Stimulated activated effector memory CD8-positive, alpha-beta T cell treated with anti-CD3 and anti-CD28 coated beads, Interleukin-12 subunit alpha, Interleukin-12 subunit beta, amount 100 ng/mL, for 72 hours (primary cell): ENCODE measurements at regions not wholly inside any gene's neighbourhood (a gene's known extent, or its start where the extent isn't known, plus 50 kb on each side); places are given as distances from the start of the nearest gene placed in this dataset.
"Not testable (repeated sequence)": the region's sequence is repeated elsewhere in the genome, so short reads cannot be mapped to it uniquely, and the experiment has no call there.

ENCODE experiments used
- ATAC-seq: fragments of 150-1000 bp; cut with Tn5 transposase; 2 replicates; pipeline ENCODE4 v1.10.0; 2021
- DNase-seq, 2 donors: peaks; one replicate each; pipeline ENCODE4 v3.0.0; 2021 to 2022; ENCODE audit warnings: low spot score in 2 of 2
- H3K27ac Mint-ChIP-seq: one replicate; pipeline ENCODE4 v1.8.0; 2022; ENCODE audit warnings: mild to moderate bottlenecking, mixed read lengths
- H3K36me3 Mint-ChIP-seq: one replicate; pipeline ENCODE4 v1.8.0; 2022; ENCODE audit warnings: mild to moderate bottlenecking, mixed read lengths
- H3K4me1 Mint-ChIP-seq: one replicate; pipeline ENCODE4 v1.8.0; 2022; ENCODE audit warnings: mixed read lengths
- H3K4me3 Mint-ChIP-seq: one replicate; pipeline ENCODE4 v1.8.0; 2022; ENCODE audit warnings: mild to moderate bottlenecking, mixed read lengths
- H3K9me3 Mint-ChIP-seq: one replicate; pipeline ENCODE4 v1.8.0; 2022; ENCODE audit warnings: mixed read lengths

GRCh38 chr3:154678041-154678654, 248.2 kb upstream of the GPR149 start:
- DNase-seq (no peak), ATAC-seq (no peak)
- H3K4me1 Mint-ChIP-seq = no peaks in the 10 kb centered on the region
- no peak overlapping the region for H3K27ac Mint-ChIP-seq
- H3K4me3 Mint-ChIP-seq = no peak overlapping the region
- H3K36me3 Mint-ChIP-seq = no peaks in the 10 kb centered on the region
- H3K9me3 Mint-ChIP-seq = peaks cover 3% of the 10 kb centered on the region

GRCh38 chr3:154668835-154669234, 238.8 kb upstream of the GPR149 start:
- Mint-ChIP-seq H3K9me3 (peaks cover 5% of the 10 kb centered on the region), H3K27ac (no peak overlapping the region), H3K36me3 (no peaks in the 10 kb centered on the region), H3K4me1 (no peaks in the 10 kb centered on the region), H3K4me3 (no peak overlapping the region)
- ATAC-seq (no peak), DNase-seq (no peak)

GRCh38 chr3:154668187-154668586, 238.2 kb upstream of the GPR149 start:
- Mint-ChIP-seq H3K27ac (no peak overlapping the region), H3K4me3 (no peak overlapping the region), H3K4me1 (no peaks in the 10 kb centered on the region), H3K9me3 (peaks cover 10% of the 10 kb centered on the region), H3K36me3 (no peaks in the 10 kb centered on the region)
- no peak for DNase-seq
- no peak for ATAC-seq

GRCh38 chr3:154666542-154666941, 236.6 kb upstream of the GPR149 start:
- ATAC-seq (peak; percentile 40), DNase-seq (no peak)
- Mint-ChIP-seq H3K9me3 (peaks cover 15% of the 10 kb centered on the region), H3K36me3 (no peaks in the 10 kb centered on the region), H3K27ac (no peak overlapping the region), H3K4me3 (no peak overlapping the region), H3K4me1 (no peaks in the 10 kb centered on the region)

GRCh38 chr3:154664714-154665113, 234.7 kb upstream of the GPR149 start:
- peaks cover 15% of the 10 kb centered on the region for H3K9me3 Mint-ChIP-seq
- H3K36me3 Mint-ChIP-seq = no peaks in the 10 kb centered on the region
- DNase-seq (no peak), ATAC-seq (no peak)
- no peaks in the 10 kb centered on the region for H3K4me1 Mint-ChIP-seq
- H3K4me3 Mint-ChIP-seq = no peak overlapping the region
- no peak overlapping the region for H3K27ac Mint-ChIP-seq

- peaks cover 15% of the 10 kb centered on the region for H3K9me3 Mint-ChIP-seq
- DNase-seq = no peak
- no peak overlapping the region for H3K27ac Mint-ChIP-seq
- no peak for ATAC-seq
- H3K36me3 Mint-ChIP-seq = no peaks in the 10 kb centered on the region
- H3K4me3 Mint-ChIP-seq = no peak overlapping the region
- no peaks in the 10 kb centered on the region for H3K4me1 Mint-ChIP-seq
Measured at GRCh38 chr3:154662851-154663250, 232.9 kb upstream of the GPR149 start.

- Mint-ChIP-seq H3K27ac (no peak overlapping the region), H3K4me1 (no peaks in the 10 kb centered on the region), H3K36me3 (no peaks in the 10 kb centered on the region), H3K9me3 (peaks cover 18% of the 10 kb centered on the region), H3K4me3 (no peak overlapping the region)
- DNase-seq (no peak), ATAC-seq (no peak)
Measured at GRCh38 chr3:154660811-154661210, 230.8 kb upstream of the GPR149 start.

GRCh38 chr3:154658000-154658399, 228.0 kb upstream of the GPR149 start:
- DNase-seq (no peak), ATAC-seq (no peak)
- H3K4me1 Mint-ChIP-seq = no peaks in the 10 kb centered on the region
- no peaks in the 10 kb centered on the region for H3K36me3 Mint-ChIP-seq
- no peak overlapping the region for H3K27ac Mint-ChIP-seq
- no peak overlapping the region for H3K4me3 Mint-ChIP-seq
- H3K9me3 Mint-ChIP-seq = peaks cover 15% of the 10 kb centered on the region

GRCh38 chr3:154657218-154657617, 227.2 kb upstream of the GPR149 start:
- Mint-ChIP-seq H3K4me1 (no peaks in the 10 kb centered on the region), H3K4me3 (no peak overlapping the region), H3K9me3 (peaks cover 12% of the 10 kb centered on the region), H3K36me3 (no peaks in the 10 kb centered on the region), H3K27ac (no peak overlapping the region)
- no peak for DNase-seq
- no peak for ATAC-seq

- Mint-ChIP-seq H3K27ac (no peak overlapping the region), H3K36me3 (no peaks in the 10 kb centered on the region), H3K9me3 (peaks cover 12% of the 10 kb centered on the region), H3K4me3 (no peak overlapping the region), H3K4me1 (no peaks in the 10 kb centered on the region)
- DNase-seq (no peak), ATAC-seq (no peak)
Measured at GRCh38 chr3:154656486-154656885, 226.5 kb upstream of the GPR149 start.

GRCh38 chr3:154642145-154642544, 212.2 kb upstream of the GPR149 start:
- Mint-ChIP-seq H3K4me3 (no peak overlapping the region), H3K4me1 (no peaks in the 10 kb centered on the region), H3K27ac (no peak overlapping the region), H3K36me3 (no peaks in the 10 kb centered on the region), H3K9me3 (peaks cover 13% of the 10 kb centered on the region)
- DNase-seq (no peak), ATAC-seq (no peak)

- no peak overlapping the region for H3K27ac Mint-ChIP-seq
- H3K36me3 Mint-ChIP-seq = no peaks in the 10 kb centered on the region
- H3K4me1 Mint-ChIP-seq = no peaks in the 10 kb centered on the region
- ATAC-seq = no peak
- H3K4me3 Mint-ChIP-seq = no peak overlapping the region
- peaks cover 20% of the 10 kb centered on the region for H3K9me3 Mint-ChIP-seq
- no peak for DNase-seq
Measured at GRCh38 chr3:154625756-154626155, 195.8 kb upstream of the GPR149 start.

- H3K27ac Mint-ChIP-seq, H3K4me1 Mint-ChIP-seq, H3K4me3 Mint-ChIP-seq, DNase-seq, H3K36me3 Mint-ChIP-seq, ATAC-seq: not testable (repeated sequence)
- H3K9me3 Mint-ChIP-seq = peaks cover 21% of the 10 kb centered on the region
Measured at GRCh38 chr3:154619621-154620020, 189.6 kb upstream of the GPR149 start.

- no peak overlapping the region for H3K27ac Mint-ChIP-seq
- no peak overlapping the region for H3K4me3 Mint-ChIP-seq
- no peaks in the 10 kb centered on the region for H3K4me1 Mint-ChIP-seq
- H3K9me3 Mint-ChIP-seq = peaks cover 19% of the 10 kb centered on the region
- ATAC-seq (no peak), DNase-seq (no peak)
- H3K36me3 Mint-ChIP-seq = no peaks in the 10 kb centered on the region
Measured at GRCh38 chr3:154616298-154616697, 186.3 kb upstream of the GPR149 start.

- no peak for DNase-seq
- Mint-ChIP-seq H3K4me1 (no peaks in the 10 kb centered on the region), H3K36me3 (no peaks in the 10 kb centered on the region), H3K4me3 (no peak overlapping the region), H3K27ac (no peak overlapping the region), H3K9me3 (peaks cover 20% of the 10 kb centered on the region)
- ATAC-seq = no peak
Measured at GRCh38 chr3:154615471-154615870, 185.5 kb upstream of the GPR149 start.

GRCh38 chr3:154614601-154615000, 184.6 kb upstream of the GPR149 start:
- no peaks in the 10 kb centered on the region for H3K4me1 Mint-ChIP-seq
- no peaks in the 10 kb centered on the region for H3K36me3 Mint-ChIP-seq
- H3K4me3 Mint-ChIP-seq = no peak overlapping the region
- peaks cover 19% of the 10 kb centered on the region for H3K9me3 Mint-ChIP-seq
- no peak for DNase-seq
- H3K27ac Mint-ChIP-seq = no peak overlapping the region
- ATAC-seq = no peak

GRCh38 chr3:154614078-154614477, 184.1 kb upstream of the GPR149 start:
- Mint-ChIP-seq H3K9me3 (peaks cover 19% of the 10 kb centered on the region), H3K4me1 (no peaks in the 10 kb centered on the region), H3K36me3 (no peaks in the 10 kb centered on the region), H3K4me3 (no peak overlapping the region), H3K27ac (no peak overlapping the region)
- ATAC-seq = no peak
- DNase-seq = no peak
